Glutamatergic neuron (in vitro differentiated cells): ENCODE measurements at regions not wholly inside any gene's neighbourhood (a gene's known extent, or its start where the extent isn't known, plus 50 kb on each side); places are given as distances from the start of the nearest gene placed in this dataset.
"Not testable (repeated sequence)": the region's sequence is repeated elsewhere in the genome, so short reads cannot be mapped to it uniquely, and the experiment has no call there.

Experiments
- DNase-seq: peaks from one replicate; pipeline ENCODE4 v3.0.0; 2022
- H3K27ac Mint-ChIP-seq: one replicate; pipeline ENCODE4 v1.8.0; 2020; ENCODE audit warnings: mild to moderate bottlenecking, mixed read lengths, inconsistent platforms; ENCODE audit not compliant: unreplicated experiment
- H3K27me3 Mint-ChIP-seq: one replicate; pipeline ENCODE4 v1.8.0; 2020; ENCODE audit warnings: mild to moderate bottlenecking, moderate library complexity, mixed read lengths, inconsistent platforms; ENCODE audit not compliant: unreplicated experiment
- H3K36me3 Mint-ChIP-seq: one replicate; pipeline ENCODE4 v1.8.0; 2020; ENCODE audit warnings: mild to moderate bottlenecking, mixed read lengths, inconsistent platforms; ENCODE audit not compliant: unreplicated experiment
- H3K4me1 Mint-ChIP-seq: one replicate; pipeline ENCODE4 v1.8.0; 2020; ENCODE audit warnings: mild to moderate bottlenecking, low read depth, mixed read lengths, inconsistent platforms; ENCODE audit not compliant: unreplicated experiment
- H3K4me3 Mint-ChIP-seq: one replicate; pipeline ENCODE4 v1.8.0; 2020; ENCODE audit warnings: mild to moderate bottlenecking, mixed read lengths, inconsistent platforms; ENCODE audit not compliant: unreplicated experiment
- H3K9me3 Mint-ChIP-seq: one replicate; pipeline ENCODE4 v1.8.0; 2020; ENCODE audit warnings: mild to moderate bottlenecking, moderate library complexity, mixed read lengths, inconsistent platforms; ENCODE audit not compliant: unreplicated experiment
- CTCF ChIP-seq: fragments of 200-600 bp; sonication (generic); IDR thresholded peaks from one replicate; pipeline ENCODE4 v1.5.0; 2021; ENCODE audit not compliant: partially characterized antibody, unreplicated experiment

- Mint-ChIP-seq H3K36me3 (no peaks in the 10 kb centered on the region), H3K27ac (no peak overlapping the region), H3K9me3 (peaks cover 3% of the 10 kb centered on the region), H3K4me3 (no peak overlapping the region), H3K27me3 (peaks cover 10% of the 10 kb centered on the region), H3K4me1 (peaks cover 11% of the 10 kb centered on the region)
- DNase-seq, result peak; percentile 51
- no peak for TF ChIP-seq CTCF
Observed at GRCh38 chr17:72569148-72569946, 448.5 kb downstream of the SOX9 start.

GRCh38 chr17:72571813-72572396 is 451.1 kb downstream of the SOX9 start:
- no peak for DNase-seq
- Mint-ChIP-seq H3K27me3 (peaks cover 11% of the 10 kb centered on the region), H3K4me3 (no peak overlapping the region), H3K9me3 (peaks cover 3% of the 10 kb centered on the region), H3K27ac (no peak overlapping the region), H3K36me3 (no peaks in the 10 kb centered on the region), H3K4me1 (peaks cover 16% of the 10 kb centered on the region)
- no peak for TF ChIP-seq CTCF

- TF ChIP-seq CTCF, result no peak
- H3K4me1 Mint-ChIP-seq, result peaks cover 16% of the 10 kb centered on the region
- no peak overlapping the region for H3K27ac Mint-ChIP-seq
- H3K4me3 Mint-ChIP-seq, result no peak overlapping the region
- peaks cover 3% of the 10 kb centered on the region for H3K9me3 Mint-ChIP-seq
- no peak for DNase-seq
- H3K36me3 Mint-ChIP-seq, result no peaks in the 10 kb centered on the region
- peaks cover 11% of the 10 kb centered on the region for H3K27me3 Mint-ChIP-seq
Observed at GRCh38 chr17:72572604-72573491, 452.0 kb downstream of the SOX9 start.

GRCh38 chr17:72573492-72573801 is 452.6 kb downstream of the SOX9 start:
- not testable (repeated sequence) for H3K9me3 Mint-ChIP-seq, H3K4me3 Mint-ChIP-seq, H3K27me3 Mint-ChIP-seq, DNase-seq, H3K36me3 Mint-ChIP-seq, H3K27ac Mint-ChIP-seq
- H3K4me1 Mint-ChIP-seq, result peaks cover 15% of the 10 kb centered on the region

- H3K9me3 Mint-ChIP-seq, result peaks cover 1% of the 10 kb centered on the region
- H3K27me3 Mint-ChIP-seq, result peaks cover 6% of the 10 kb centered on the region
- no peak overlapping the region for H3K27ac Mint-ChIP-seq
- TF ChIP-seq CTCF, result no peak
- no peak overlapping the region for H3K4me3 Mint-ChIP-seq
- H3K36me3 Mint-ChIP-seq, result no peaks in the 10 kb centered on the region
- H3K4me1 Mint-ChIP-seq, result peaks cover 11% of the 10 kb centered on the region
- DNase-seq, result no peak
Observed at GRCh38 chr17:72574675-72575510, 454.1 kb downstream of the SOX9 start.
